Left cardiac atrium (tissue), 4 donors: ENCODE measurements at regions not wholly inside any gene's neighbourhood (a gene's known extent, or its start where the extent isn't known, plus 50 kb on each side); places are given as distances from the start of the nearest gene placed in this dataset.

Experiments
- ATAC-seq, 2 donors: fragments of 200-7000 bp; cut with Tn5 transposase; one replicate each; pipeline ENCODE4 v1.9.1; 2020; ENCODE audit warnings: mild to moderate bottlenecking in 2 of 2, moderate library complexity in 2 of 2
- DNase-seq: peaks from one replicate; pipeline ENCODE4 v3.0.0-alpha.2; 2020
- intact Hi-C, 2 donors: fragments of 100-400 bp; cut with DNase I; formaldehyde crosslinking; loops; one replicate each; pipeline versions ENCODE4 v1.14.1 to v1.15.1; 2022 to 2023
- donor health status: DM: no; HTN: yes; CAD: no.
- donor health status: DM: no; HTN: yes; CAD: no; lungs with severe emphysema.
- donor health status: DM: yes; HTN: yes; CAD: no.
- donor health status: Dilated cardiomyopathy.

DNA sequence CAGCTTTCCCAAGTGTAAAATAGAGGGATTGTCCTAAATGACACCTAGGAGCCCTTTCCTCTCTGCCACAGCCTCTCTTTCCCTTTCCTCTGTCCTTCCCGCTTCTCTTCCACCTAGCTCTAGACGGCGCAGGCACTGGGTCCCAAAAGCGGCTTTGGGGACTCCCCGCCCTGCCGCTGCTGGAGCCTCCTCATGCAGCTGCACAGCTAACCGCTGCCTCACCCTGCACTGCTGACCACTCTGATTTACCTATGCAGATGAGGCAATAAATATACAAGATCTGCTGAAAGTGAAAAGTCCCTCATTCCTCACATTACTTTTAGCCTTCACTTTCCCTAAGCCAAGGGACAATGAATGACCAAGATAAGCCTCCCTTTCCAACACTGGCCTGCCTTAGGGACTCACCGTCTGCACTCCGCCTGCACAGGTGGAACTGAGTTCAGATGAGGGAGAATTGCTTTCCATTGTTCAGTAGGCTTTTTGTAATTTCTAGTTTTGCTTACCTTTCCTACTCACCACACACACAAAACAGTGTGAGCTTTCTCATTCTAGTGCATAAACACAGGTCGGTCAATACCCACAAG lies 197.5 kb upstream of the BCL6 start:
- ATAC-seq, result no peak
- DNase-seq, result no peak
- intact Hi-C loops, result loop anchor here in 1 of 2 donors (10.0 kb wide), 1 partner anchor 198 kb away; the partner anchor contains the start of gene BCL6

DNA sequence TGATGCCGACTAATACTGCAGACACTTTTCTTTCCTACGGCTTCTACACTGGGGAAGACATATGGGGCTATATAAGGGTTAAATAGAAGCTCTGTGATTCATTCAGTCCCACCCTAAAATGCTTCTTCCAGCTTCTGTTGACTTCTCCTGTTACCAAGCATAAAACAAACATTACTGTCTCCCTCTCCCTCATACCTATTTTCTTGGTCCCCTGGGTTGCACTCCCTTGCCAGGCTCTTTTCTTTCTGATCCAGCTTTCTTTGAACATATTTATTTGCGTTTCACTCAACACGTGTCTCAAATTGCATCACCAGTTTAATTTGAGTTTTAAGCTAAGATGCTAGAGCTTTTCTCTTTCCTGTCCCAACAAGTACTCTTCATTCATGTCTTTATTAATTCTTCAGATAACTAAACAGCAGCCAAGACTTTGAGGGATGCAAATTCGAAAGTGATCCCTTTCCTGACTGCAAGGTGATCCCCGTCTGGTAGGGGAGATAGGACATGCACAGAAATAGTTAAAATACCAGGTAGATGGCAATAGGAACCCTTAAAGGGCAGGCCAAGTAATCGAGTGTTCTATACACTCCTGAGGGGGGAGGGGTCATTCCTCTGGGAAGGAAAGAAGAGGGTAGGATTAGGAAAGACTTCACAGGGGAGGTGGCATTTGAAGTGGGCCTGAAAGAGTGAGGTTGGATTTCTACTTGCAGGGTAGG lies 198.6 kb upstream of the BCL6 start:
- intact Hi-C loops, result loop anchor here in 1 of 2 donors (10.0 kb wide), 1 partner anchor 199 kb away; the partner anchor contains the start of gene BCL6
- DNase-seq (no peak), ATAC-seq (no peak)

DNA sequence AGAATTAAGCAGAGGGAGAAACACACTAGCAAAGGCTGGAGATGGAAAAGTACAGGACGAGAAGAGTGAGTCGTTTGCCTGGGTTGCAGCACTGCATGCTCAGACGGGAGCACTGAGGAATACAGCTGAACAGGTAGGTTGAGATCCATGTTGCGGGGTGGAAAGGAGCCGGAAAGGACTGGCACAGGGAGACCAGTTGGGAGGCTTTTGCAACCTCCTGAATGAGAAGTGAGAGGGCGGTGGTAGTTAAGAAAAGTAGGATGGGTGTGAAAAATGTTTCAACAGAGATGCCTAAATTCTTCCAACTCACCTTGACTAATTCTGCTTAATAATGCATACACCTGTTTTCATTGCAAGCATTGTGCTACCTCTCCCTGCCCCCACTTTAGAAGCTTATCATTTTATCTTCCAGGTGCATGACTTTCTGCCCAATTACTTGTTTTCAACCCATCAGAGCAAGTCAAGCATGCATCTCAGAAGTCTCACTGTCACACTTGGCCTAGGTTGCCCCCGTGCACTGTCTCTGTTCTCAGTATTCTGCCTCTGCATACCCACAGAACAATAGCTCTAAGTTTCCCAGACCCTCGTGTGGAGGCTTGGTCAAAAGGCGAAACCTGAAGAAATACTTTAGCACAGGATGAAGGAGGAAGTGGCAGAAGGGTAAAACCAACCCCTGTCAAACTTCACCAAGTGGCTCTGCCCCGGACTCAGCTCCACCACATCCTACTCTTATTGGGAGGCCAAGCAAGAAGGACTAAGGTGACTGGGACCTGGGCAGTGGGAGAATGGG lies 199.3 kb upstream of the BCL6 start:
- ATAC-seq, result no peak
- no peak for DNase-seq
- intact Hi-C loops, result loop anchor here (5.0 to 10.0 kb wide), 2 partner anchors 197 to 200 kb away; partner anchors contain the start of gene BCL6 (in 2 of the 2)

DNA sequence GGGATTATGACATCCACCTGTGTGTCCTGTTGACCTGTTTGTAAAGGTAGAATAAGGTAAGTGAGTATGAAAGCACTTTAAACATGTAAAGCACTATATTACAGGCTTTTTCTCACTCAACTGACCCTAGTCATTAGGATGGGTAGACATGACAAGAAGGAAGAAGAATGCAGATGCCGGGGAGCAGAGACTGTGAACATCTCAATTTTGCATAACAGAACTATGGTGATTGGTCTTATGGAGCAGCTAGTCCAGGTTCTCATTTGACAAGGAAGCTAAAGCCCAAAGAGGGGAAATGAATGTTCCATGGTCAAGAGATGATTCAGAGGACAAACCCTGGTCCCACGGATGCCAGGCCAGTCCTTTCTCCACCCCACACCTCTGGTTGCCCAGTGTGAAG lies 200.1 kb upstream of the BCL6 start:
- intact Hi-C loops, result loop anchor here (5.0 to 10.0 kb wide), 2 partner anchors 198 to 201 kb away; partner anchors contain the start of gene BCL6 (in 2 of the 2)
- DNase-seq (no peak), ATAC-seq (no peak)

DNA sequence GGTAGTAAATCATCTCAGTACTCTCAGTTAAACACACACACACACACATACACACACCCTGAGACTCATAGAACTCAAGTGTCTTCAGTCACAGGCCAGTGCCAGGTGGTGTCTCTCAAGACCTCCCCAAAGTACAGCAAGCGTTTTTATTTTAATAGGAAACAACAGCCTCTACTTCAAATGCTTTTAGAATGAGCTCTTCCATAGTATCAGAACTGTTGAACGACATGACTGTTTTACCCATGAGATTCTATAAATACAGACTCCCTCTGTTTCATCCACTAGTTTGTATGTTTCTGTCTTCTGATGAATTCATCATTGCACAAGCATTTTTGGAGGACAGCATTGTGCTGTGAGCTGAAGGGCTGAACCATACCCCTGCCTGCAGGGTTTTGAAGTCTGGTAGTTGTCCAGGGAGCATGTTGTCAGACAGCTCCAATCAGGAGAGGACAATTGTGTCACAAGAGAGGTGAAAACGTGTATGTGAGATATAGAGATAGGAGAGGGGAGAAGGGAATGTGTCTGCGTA lies 201.0 kb upstream of the BCL6 start:
- DNase-seq (no peak), ATAC-seq (peak; percentile 23 to 52)
- intact Hi-C loops, result loop anchor here (5.0 to 10.0 kb wide), 2 partner anchors 199 to 201 kb away; partner anchors contain the start of gene BCL6 (in 2 of the 2)

DNA sequence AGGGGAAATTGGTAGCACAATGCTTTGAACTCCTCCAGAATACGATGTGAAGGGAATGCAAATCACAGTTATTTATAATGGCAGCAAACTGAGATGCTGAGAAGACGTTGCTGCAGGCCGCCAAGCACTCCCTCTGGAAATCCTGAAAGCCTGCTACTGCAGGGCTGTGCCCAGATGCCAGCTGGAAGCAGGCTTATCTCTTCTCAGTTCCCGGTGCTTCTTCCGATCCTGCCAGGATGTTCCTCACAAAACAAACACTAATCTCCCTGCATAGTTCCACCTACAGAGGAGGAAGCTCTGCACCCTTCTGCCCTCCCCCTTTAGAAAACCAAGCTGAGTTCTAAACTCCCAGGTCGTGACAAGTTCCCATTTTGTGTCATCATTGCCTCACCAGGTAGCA lies 201.7 kb upstream of the BCL6 start:
- intact Hi-C loops, result loop anchor here (5.0 to 10.0 kb wide), 2 partner anchors 200 to 202 kb away; partner anchors contain the start of gene BCL6 (in 2 of the 2)
- peak; percentile 27 to 76 for ATAC-seq

DNA sequence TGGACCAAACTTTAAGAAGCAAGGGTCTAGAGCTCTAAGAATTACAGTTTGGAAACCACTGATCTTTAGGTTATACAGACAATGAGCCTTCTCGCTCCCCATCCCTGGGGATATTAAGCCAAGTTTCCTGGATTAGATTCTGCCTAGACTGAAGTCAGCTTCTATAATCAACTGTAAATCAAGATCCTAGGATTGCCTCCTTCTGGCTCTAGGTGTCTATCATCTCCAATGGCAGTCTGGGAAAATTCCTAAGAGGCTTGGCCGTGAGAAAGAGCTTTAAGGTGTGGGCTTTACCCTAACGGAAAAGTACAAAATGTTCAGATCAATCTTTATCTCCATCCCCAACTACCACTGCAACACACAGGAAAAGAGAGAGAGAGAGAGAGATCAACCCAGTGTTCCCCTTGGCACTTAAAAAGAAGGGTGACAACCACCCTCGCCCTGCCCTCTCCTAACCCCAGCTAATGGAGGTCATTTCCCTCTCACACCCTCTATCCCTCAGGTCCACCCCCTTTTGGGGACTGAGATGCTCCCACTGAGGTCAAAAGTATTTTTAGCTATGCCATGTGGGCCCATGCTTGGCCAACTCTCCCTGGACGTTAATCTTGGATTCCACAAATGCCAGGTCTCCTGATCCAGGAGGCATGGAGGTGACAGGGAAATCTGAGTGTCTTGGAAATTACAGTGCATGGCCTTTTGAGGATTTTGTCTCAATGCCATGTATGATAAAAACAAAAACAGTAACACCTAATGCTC lies 202.8 kb upstream of the BCL6 start:
- intact Hi-C loops, result loop anchor here (5.0 to 10.0 kb wide), 2 partner anchors 201 to 203 kb away; partner anchors contain the start of gene BCL6 (in 2 of the 2)
- ATAC-seq, result peak; percentile 78 to 84
- peak; percentile 32 for DNase-seq

More for the DNA sequence above, 201.7 kb upstream of the BCL6 start:
- DNase-seq, result no peak

DNA sequence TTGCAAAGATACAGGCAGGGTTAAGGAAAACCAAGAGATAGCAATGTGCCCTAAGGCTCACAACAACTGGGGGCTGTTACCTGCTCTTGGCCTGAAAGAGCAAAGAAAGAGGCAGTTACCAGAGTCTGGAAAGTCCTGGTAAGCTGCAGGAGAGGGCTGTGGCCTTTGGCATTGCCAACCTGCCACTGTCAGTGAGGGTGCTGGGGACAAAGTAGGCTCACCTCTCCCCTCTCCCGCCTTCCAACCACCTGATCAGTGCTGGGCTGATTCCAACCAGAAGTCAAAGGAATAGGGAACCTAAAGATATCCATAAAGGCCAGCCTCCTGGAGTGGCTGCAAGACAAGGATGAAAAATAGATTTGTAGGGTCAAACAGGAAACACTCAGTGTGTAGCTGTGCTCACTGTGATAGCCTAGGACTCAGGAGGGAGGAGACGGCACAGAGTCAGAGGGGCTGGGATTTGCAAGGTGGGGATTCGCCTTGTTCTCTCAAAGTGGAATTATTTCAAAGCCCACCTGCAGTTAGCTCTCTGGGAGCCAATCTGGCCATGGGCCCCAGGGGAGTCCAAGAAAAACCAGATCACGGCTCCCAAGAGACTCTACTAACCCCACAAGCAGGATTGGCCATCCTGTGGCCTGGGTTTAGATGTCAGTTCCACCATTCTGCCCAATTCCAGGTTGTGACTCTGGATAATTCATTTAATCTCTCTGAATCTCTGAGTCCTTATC lies 204.0 kb upstream of the BCL6 start:
- intact Hi-C loops, result loop anchor here (5.0 to 10.0 kb wide), 2 partner anchors 202 to 204 kb away; partner anchors contain the start of gene BCL6 (in 2 of the 2)
- ATAC-seq, result no peak
- no peak for DNase-seq

DNA sequence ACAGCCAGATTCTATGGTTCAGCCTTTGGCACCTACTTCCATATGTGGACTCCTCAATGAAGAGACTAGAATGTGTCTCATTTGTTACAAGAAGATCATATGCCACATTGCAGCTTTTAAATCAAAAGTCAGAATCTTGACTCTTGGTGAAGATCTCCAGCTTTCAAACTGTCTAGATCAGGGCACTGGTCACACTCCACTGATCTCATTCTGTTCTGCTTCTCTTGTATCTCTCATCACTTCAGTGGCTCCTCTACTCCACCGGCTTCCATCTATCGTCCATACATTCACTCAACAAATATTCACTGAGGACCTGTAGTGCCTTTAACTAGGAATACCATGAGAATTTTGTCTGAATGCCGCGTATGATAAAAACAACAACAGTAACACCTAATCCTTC lies 203.3 kb upstream of the LPP start:
- intact Hi-C loops, result no loop called here

DNA sequence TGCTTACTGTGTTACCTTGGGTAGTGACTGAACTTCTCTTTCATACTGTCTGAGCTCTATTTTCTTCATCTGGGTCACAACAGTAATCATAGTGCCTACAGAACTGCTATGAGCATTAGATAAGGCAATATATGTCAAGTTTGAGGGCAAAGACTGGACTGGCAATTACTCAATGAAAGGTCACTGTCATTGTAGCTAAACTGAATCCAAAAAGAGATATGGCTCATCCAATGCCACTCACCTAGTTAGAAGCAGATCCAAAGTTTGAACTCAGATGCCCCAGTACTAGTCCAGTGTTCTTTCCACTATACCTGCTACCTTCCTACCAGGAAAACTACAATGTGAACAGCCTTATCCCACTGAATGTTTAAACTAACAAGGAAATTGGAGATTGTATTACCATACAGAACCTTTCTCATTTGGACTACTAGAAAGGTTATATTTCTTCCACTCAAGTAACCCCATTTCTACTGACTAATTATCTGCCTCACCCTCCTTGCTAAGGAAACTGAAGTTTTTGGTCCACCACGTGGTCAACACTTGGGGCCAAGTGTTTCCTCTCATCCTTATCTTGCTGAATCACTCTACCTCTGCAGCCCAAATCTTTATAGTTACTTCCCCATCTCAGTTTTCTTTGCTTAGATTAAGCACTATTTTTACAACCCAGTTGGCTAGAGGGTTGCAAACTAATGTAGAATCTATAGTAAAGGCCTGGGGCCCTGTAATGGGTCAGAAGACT lies 202.3 kb upstream of the LPP start:
- no peak for ATAC-seq
- intact Hi-C loops, result no loop called here

More for the DNA sequence above, 203.3 kb upstream of the LPP start:
- no peak for DNase-seq
- ATAC-seq, result no peak

DNA sequence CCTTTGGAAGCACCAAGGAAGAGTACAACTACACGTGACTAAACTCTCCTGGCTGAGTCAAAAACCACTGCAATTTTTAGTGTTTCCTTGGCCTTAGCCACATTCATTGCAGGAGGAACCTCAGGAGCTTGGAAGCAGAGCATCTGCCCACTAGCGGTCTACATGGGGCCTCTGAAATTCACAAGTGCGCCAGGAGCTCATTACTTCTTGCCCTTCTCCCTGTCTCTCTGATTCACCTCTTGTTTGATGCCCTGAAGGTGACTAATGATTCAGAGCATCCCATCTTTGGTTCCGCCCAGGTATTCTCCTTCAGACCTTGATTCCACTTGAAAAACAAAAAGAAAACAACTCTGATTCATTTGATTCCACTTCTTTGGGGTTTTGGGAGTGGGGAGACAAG lies 201.1 kb upstream of the LPP start:
- intact Hi-C loops, result no loop called here
- DNase-seq, result no peak
- no peak for ATAC-seq

More for the DNA sequence above, 202.3 kb upstream of the LPP start:
- DNase-seq, result no peak

DNA sequence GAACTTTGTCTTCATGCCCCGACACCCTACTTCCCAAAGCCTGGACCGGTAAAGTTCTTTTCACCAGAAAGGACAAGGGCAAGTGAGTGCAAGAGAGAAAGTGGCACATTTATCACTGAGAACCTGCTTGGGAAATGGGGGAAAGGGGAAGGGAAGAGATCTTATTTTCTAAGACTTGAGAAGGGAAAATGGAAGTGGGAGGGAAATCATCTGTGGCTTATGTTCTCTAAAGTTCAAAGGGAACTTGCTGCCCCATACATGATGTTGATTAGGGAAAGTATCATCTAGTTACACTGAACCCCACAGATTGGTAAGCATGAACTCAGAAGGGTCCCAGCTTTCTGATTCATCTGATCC lies 199.5 kb upstream of the LPP start:
- DNase-seq (no peak), ATAC-seq (no peak)
- intact Hi-C loops, result no loop called here

DNA sequence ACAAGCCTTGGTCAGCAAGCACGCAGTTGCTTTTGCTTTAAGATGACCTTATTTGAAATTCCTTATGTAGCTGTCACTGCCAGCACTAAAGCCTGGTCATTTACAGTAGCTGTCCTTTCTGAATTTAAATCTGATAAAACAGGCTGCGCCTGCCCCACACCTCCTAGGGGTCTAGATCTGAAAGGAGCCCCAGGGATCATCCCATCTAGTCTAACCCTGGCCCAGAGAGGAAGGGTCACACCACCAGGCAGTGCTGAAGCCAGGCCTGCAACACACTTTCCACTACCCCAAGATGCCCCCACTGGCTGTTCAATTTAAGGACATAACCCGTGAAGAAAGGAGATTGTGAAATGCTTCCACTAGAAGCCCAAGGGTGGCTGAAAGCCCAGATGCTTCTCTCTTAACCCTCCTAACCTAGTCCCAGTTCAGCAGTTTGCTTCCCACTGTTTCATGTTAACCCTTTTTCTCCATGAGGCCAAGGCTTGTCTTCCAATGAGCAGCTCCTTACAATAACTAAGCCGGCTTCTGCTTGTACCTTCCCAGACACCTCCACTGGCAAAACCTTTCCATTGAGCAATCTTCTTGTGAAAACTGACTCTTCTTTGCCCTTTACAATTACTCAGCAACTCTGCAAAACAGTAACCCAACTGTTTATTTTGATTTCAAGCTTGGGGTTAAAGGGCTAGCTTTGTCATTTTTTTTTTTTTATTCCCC lies 198.9 kb upstream of the LPP start:
- peak; percentile 32 for DNase-seq
- peak; percentile 66 to 83 for ATAC-seq
- intact Hi-C loops, result no loop called here

DNA sequence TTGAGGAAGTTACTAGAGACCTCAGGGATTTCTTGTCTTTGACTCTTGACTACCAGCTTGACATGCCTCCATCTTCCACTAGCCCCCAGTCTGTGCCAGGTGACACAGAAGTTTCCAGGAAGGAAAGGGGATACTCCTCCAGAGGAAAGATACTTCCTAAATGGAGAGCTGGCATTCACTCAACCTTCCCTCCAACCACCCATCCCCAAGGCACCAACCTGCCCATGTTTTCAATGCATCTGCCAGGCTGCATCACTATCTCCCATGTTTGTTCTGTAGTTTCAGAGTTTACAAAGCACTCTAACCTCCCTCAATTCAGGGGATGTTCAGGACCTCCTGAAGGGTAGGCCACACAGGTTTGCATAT lies 198.4 kb upstream of the LPP start:
- DNase-seq, result no peak
- ATAC-seq, result no peak
- intact Hi-C loops, result no loop called here

DNA sequence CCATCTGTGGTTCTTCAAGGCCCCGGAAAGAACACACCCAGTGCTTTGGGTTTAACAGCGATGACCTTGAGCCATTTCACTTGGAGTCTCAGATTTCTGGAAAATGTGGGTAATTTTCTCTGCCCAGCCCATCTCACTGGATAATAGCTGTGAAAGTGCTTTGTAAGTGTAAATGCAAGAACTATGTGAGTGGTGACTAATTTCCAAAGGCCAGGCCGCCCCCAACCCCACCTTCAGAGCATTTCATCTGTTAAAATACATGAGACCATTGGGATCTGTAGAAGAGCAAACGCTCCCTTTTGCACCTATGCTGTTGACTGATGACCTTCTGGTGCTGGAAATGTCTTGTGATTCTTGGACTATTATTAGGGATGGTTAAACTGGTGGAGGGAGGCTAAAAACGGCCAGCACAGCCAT lies 196.8 kb upstream of the LPP start:
- ATAC-seq, result peak in 1 of 2 donors; percentile 18
- no peak for DNase-seq
- intact Hi-C loops, result no loop called here

DNA sequence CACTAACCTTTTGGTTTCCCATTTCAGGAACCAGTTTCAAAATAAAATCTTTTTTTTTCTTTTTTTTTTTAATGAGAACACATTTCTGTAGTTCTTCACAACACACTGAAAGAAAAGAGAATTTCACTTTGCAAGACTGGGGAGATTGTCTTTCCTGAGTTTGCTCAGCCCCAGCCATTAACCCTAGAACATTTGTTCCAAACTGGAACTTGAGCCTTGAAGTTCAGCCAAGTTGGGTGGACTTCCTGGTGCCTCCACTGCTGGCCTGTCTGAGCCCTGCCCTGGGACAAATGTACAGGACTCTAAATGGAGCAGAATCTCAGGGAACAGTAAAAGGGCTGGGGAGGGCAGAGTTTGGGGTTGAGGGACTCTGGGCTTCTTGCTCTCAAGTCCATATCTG lies 196.4 kb upstream of the LPP start:
- intact Hi-C loops, result no loop called here
- no peak for ATAC-seq
- DNase-seq, result no peak
